ENCODE measurements at regions not wholly inside any gene's neighbourhood (a gene's known extent, or its start where the extent isn't known, plus 50 kb on each side); places are given as distances from the start of the nearest gene placed in this dataset.

- no peak for TF ChIP-seq EZH2 (IDR thresholded peaks at IDR 0.05; ENCODE audit: insufficient read depth, poor library complexity, severe bottlenecking)
- TF ChIP-seq EZH2phosphoT487 (IDR thresholded peaks at IDR 0.05; ENCODE audit: insufficient read depth, low read depth), result no peak
These were observed 127.4 kb upstream of the ATP10B start for GRCh38 chr5:160979385-160979784.

All from GM23248 (cell line).